SK-N-SH treated with all-trans-retinoic acid at 6 μM for 48 hours (cell line): ENCODE measurements at regions not wholly inside any gene's neighbourhood (a gene's known extent, or its start where the extent isn't known, plus 50 kb on each side); places are given as distances from the start of the nearest gene placed in this dataset.

Experiments
- ATAC-seq: fragments of 200-7000 bp; cut with Tn5 transposase; 3 replicates; pipeline ENCODE4 v1.9.1; 2020; ENCODE audit warnings: mild to moderate bottlenecking, moderate library complexity
- ARNTL ChIP-seq: fragments of 450-650 bp; formaldehyde crosslinking; IDR thresholded peaks from 2 replicates; pipeline ENCODE4 v1.5.0; 2020; ENCODE audit warnings: low read depth, mild to moderate bottlenecking, moderate library complexity, borderline replicate concordance
- BACH2 ChIP-seq: fragments of 250-450 bp; sonication (Bioruptor Pico); IDR thresholded peaks from 2 replicates; pipeline ENCODE4 v1.9.0; 2021; ENCODE audit warnings: mild to moderate bottlenecking, borderline replicate concordance
- CSDC2 ChIP-seq: fragments of 250-450 bp; sonication (Bioruptor Pico); IDR thresholded peaks from 2 replicates; pipeline ENCODE4 v1.5.0; 2020; ENCODE audit warnings: mild to moderate bottlenecking, moderate library complexity
- ESRRG ChIP-seq: fragments of 250-450 bp; sonication (Bioruptor Pico); IDR thresholded peaks from 2 replicates; pipeline ENCODE4 v1.6.1; 2021; ENCODE audit warnings: mild to moderate bottlenecking
- GLIS3 ChIP-seq: fragments of 250-450 bp; sonication (Bioruptor Pico); IDR thresholded peaks from 2 replicates; pipeline ENCODE4 v1.5.0; 2020; ENCODE audit warnings: mild to moderate bottlenecking, moderate library complexity
- OSR1 ChIP-seq: fragments of 250-450 bp; sonication (Bioruptor Pico); IDR thresholded peaks from 2 replicates; pipeline ENCODE4 v1.8.0; 2022; ENCODE audit warnings: moderate library complexity, mild to moderate bottlenecking, inconsistent platforms
- PPARA ChIP-seq: fragments of 250-450 bp; sonication (Bioruptor Pico); IDR thresholded peaks from 2 replicates; pipeline ENCODE4 v1.5.0; 2020; ENCODE audit warnings: mild to moderate bottlenecking, borderline replicate concordance
- RARB ChIP-seq: fragments of 250-450 bp; sonication (Bioruptor Pico); IDR thresholded peaks from 2 replicates; pipeline ENCODE4 v1.8.0; 2021; ENCODE audit warnings: mild to moderate bottlenecking, moderate library complexity
- SNAI2 ChIP-seq: fragments of 250-450 bp; sonication (Bioruptor Pico); IDR thresholded peaks from 2 replicates; pipeline ENCODE4 v1.5.0; 2020; ENCODE audit warnings: mild to moderate bottlenecking, moderate library complexity
- TCF4 ChIP-seq: fragments of 250-450 bp; sonication (Bioruptor Pico); IDR thresholded peaks from 2 replicates; pipeline ENCODE4 v1.8.0; 2021; ENCODE audit warnings: mild to moderate bottlenecking, moderate library complexity, borderline replicate concordance
- TOX ChIP-seq: fragments of 250-450 bp; sonication (Bioruptor Pico); IDR thresholded peaks from 2 replicates; pipeline ENCODE4 v1.8.0; 2021; ENCODE audit warnings: mild to moderate bottlenecking, moderate library complexity, borderline replicate concordance
- ZC3H10 ChIP-seq: fragments of 250-450 bp; sonication (Bioruptor Pico); IDR thresholded peaks from 2 replicates; pipeline ENCODE4 v1.5.1; 2021; ENCODE audit warnings: mild to moderate bottlenecking, moderate library complexity
- ZFP3 ChIP-seq: fragments of 250-450 bp; sonication (Bioruptor Pico); IDR thresholded peaks from 2 replicates; pipeline ENCODE4 v1.5.0; 2020; ENCODE audit warnings: mild to moderate bottlenecking, moderate library complexity
- ZFP30 ChIP-seq: fragments of 450-650 bp; formaldehyde crosslinking; IDR thresholded peaks from 2 replicates; pipeline ENCODE4 v1.5.0; 2022; ENCODE audit warnings: mild to moderate bottlenecking, moderate library complexity
- ZNF565 ChIP-seq: fragments of 450-650 bp; formaldehyde crosslinking; conservative IDR thresholded peaks from 2 replicates; pipeline ENCODE4 v1.5.0; 2020; ENCODE audit warnings: low read depth, mild to moderate bottlenecking, moderate library complexity
- ZNF8 ChIP-seq: fragments of 450-650 bp; formaldehyde crosslinking; IDR thresholded peaks from 2 replicates; pipeline ENCODE4 v1.5.0; 2020; ENCODE audit warnings: mild to moderate bottlenecking, moderate library complexity
- TF ChIP-seq, protein P1 (sequence below): fragments of 250-450 bp; sonication (Bioruptor Pico); IDR thresholded peaks from 2 replicates; pipeline ENCODE4 v1.8.0; 2020; ENCODE audit warnings: mild to moderate bottlenecking, moderate library complexity, borderline replicate concordance
- TF ChIP-seq, protein P2 (sequence below): fragments of 250-450 bp; sonication (Bioruptor Pico); IDR thresholded peaks from 2 replicates; pipeline ENCODE4 v1.5.1; 2021; ENCODE audit warnings: mild to moderate bottlenecking, moderate library complexity
- TF ChIP-seq, protein P3 (sequence below): fragments of 250-450 bp; sonication (Bioruptor Pico); IDR thresholded peaks from 2 replicates; pipeline ENCODE4 v1.8.0; 2021; ENCODE audit warnings: low read depth, mild to moderate bottlenecking, moderate library complexity, borderline replicate concordance
- TF ChIP-seq, protein P4 (sequence below): fragments of 250-450 bp; sonication (Bioruptor Pico); IDR thresholded peaks from 2 replicates; pipeline ENCODE4 v1.5.1; 2020; ENCODE audit warnings: low read depth, mild to moderate bottlenecking, moderate library complexity
- TF ChIP-seq, protein P5 (sequence below): fragments of 250-450 bp; sonication (Bioruptor Pico); IDR thresholded peaks from 2 replicates; pipeline ENCODE4 v1.5.0; 2020; ENCODE audit warnings: mild to moderate bottlenecking, moderate library complexity

DNA sequence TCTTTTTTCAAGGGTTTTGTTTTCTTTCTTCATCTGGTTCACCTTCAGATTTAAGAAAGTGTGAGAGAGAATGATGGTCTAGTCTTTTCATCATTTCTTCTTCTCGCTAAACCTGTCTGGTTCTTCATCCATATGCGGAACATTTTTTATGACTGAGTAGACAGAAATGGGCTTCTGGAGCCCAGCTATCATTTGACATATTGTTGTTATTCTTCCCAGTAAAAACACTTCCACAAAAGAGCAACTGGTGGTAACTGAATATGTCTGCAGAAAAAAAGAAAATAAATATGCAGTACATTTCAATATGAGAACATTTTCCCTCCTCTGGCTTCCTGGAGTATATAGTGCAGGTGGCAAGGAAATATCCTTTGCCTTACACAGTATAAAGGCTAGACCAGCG, 209.5 kb downstream of the JCAD start:
- TF ChIP-seq PPARA (CRISPR knock-in tag), result no peak
- TF ChIP-seq, all 23 proteins: peak for 0
- ATAC-seq, result no peak

DNA sequence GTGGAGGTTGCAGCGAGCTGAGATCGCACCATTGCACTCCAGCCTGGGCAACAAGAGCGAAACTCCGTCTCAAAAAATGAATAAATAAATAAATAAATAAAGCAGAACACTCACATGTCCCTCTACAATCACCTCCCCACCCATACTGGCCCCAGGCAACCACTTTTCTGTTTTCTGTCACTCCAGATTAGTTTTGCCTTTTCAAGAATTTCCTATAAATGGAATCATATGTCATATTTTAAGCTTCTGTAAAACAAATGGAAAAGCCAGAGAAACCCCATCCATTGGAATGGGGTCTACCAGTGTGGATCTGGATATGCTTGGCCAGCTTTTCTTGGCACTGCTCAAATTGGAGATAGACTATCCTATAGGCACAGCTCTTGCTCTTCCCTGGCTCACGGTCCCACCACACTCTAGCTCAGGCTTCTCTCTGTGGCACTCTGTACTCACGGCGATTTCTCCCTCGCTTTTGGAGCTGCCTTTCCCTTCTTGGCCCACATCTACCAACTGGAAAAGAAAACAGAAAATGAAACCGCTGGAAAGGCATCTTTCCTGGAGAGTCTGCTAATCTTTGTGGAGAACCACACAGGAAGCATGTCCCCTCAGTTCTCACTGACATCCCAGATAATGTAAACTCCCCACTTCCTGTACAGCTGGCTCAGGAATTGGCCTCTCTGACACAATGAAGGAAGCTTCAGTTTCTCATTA, 210.1 kb downstream of the JCAD start:
- TF ChIP-seq TCF4 (CRISPR knock-in tag), result no peak
- no peak for TF ChIP-seq GLIS3 (CRISPR knock-in tag)
- TF ChIP-seq, protein P1, sequence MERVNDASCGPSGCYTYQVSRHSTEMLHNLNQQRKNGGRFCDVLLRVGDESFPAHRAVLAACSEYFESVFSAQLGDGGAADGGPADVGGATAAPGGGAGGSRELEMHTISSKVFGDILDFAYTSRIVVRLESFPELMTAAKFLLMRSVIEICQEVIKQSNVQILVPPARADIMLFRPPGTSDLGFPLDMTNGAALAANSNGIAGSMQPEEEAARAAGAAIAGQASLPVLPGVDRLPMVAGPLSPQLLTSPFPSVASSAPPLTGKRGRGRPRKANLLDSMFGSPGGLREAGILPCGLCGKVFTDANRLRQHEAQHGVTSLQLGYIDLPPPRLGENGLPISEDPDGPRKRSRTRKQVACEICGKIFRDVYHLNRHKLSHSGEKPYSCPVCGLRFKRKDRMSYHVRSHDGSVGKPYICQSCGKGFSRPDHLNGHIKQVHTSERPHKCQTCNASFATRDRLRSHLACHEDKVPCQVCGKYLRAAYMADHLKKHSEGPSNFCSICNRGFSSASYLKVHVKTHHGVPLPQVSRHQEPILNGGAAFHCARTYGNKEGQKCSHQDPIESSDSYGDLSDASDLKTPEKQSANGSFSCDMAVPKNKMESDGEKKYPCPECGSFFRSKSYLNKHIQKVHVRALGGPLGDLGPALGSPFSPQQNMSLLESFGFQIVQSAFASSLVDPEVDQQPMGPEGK (CRISPR knock-in tag), result no peak
- peak; percentile 86 for ATAC-seq

DNA sequence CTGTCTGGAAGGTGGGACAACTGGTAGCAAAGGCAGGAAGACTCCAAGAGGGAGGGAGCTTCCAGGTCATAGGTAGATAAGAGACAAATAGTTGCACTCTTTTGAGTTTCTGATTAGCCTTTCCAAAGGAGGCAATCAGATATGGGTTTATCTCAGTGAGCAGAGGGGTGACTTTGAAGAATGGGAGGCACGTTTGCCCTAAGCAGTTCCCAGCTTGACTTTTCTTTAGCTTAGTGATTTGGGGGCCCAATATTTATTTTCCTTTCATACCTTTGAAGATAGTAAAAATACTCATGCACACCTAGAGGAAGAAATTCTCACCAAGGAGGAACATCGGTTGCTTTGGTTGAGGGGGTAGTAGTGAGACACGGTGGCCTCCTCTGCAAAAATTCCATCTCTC, 212.1 kb upstream of the SVIL start:
- no peak for ATAC-seq
- TF ChIP-seq OSR1 (CRISPR knock-in tag) (no peak), ZFP3 (no peak), BACH2 (CRISPR knock-in tag) (no peak), ARNTL (CRISPR knock-in tag) (no peak), ZFP30 (CRISPR knock-in tag) (no peak), GLIS3 (CRISPR knock-in tag) (no peak), RARB (CRISPR knock-in tag) (no peak), PPARA (CRISPR knock-in tag) (no peak), ESRRG (no peak), ZC3H10 (CRISPR knock-in tag) (no peak), SNAI2 (CRISPR knock-in tag) (no peak), TOX (CRISPR knock-in tag) (no peak), CSDC2 (CRISPR knock-in tag) (no peak), ZNF565 (CRISPR knock-in tag) (no peak), ZNF8 (CRISPR knock-in tag) (no peak)
- TF ChIP-seq, protein P1 (CRISPR knock-in tag), result no peak
- TF ChIP-seq, protein P2, sequence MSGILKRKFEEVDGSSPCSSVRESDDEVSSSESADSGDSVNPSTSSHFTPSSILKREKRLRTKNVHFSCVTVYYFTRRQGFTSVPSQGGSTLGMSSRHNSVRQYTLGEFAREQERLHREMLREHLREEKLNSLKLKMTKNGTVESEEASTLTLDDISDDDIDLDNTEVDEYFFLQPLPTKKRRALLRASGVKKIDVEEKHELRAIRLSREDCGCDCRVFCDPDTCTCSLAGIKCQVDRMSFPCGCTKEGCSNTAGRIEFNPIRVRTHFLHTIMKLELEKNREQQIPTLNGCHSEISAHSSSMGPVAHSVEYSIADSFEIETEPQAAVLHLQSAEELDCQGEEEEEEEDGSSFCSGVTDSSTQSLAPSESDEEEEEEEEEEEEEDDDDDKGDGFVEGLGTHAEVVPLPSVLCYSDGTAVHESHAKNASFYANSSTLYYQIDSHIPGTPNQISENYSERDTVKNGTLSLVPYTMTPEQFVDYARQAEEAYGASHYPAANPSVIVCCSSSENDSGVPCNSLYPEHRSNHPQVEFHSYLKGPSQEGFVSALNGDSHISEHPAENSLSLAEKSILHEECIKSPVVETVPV (CRISPR knock-in tag), result no peak
- TF ChIP-seq, protein P3, sequence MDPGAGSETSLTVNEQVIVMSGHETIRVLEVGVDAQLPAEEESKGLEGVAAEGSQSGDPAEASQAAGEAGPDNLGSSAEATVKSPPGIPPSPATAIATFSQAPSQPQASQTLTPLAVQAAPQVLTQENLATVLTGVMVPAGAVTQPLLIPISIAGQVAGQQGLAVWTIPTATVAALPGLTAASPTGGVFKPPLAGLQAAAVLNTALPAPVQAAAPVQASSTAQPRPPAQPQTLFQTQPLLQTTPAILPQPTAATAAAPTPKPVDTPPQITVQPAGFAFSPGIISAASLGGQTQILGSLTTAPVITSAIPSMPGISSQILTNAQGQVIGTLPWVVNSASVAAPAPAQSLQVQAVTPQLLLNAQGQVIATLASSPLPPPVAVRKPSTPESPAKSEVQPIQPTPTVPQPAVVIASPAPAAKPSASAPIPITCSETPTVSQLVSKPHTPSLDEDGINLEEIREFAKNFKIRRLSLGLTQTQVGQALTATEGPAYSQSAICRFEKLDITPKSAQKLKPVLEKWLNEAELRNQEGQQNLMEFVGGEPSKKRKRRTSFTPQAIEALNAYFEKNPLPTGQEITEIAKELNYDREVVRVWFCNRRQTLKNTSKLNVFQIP (CRISPR knock-in tag), result no peak
- TF ChIP-seq, protein P4, sequence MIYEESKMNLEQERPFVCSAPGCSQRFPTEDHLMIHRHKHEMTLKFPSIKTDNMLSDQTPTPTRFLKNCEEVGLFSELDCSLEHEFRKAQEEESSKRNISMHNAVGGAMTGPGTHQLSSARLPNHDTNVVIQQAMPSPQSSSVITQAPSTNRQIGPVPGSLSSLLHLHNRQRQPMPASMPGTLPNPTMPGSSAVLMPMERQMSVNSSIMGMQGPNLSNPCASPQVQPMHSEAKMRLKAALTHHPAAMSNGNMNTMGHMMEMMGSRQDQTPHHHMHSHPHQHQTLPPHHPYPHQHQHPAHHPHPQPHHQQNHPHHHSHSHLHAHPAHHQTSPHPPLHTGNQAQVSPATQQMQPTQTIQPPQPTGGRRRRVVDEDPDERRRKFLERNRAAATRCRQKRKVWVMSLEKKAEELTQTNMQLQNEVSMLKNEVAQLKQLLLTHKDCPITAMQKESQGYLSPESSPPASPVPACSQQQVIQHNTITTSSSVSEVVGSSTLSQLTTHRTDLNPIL, result no peak

DNA sequence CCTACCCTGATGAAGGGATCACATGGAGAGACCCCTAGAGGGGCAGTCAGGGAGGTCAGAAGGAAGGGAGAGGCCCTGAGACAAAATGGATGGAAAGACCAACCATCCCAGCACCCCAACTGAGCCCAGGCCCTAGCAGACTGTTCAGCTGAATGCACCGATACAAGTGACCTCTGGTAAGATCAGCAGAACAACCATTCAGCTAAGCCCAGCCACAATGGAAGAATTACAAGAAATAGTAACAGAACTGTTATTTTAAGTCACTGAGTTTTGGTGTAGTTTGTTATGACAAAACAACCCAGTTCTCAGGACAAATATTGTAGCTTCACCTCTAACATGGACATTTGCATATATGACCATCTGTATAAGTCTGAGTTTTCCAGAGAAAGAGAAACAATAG, 210.4 kb upstream of the SVIL start:
- ATAC-seq, result no peak
- TF ChIP-seq, protein P5, sequence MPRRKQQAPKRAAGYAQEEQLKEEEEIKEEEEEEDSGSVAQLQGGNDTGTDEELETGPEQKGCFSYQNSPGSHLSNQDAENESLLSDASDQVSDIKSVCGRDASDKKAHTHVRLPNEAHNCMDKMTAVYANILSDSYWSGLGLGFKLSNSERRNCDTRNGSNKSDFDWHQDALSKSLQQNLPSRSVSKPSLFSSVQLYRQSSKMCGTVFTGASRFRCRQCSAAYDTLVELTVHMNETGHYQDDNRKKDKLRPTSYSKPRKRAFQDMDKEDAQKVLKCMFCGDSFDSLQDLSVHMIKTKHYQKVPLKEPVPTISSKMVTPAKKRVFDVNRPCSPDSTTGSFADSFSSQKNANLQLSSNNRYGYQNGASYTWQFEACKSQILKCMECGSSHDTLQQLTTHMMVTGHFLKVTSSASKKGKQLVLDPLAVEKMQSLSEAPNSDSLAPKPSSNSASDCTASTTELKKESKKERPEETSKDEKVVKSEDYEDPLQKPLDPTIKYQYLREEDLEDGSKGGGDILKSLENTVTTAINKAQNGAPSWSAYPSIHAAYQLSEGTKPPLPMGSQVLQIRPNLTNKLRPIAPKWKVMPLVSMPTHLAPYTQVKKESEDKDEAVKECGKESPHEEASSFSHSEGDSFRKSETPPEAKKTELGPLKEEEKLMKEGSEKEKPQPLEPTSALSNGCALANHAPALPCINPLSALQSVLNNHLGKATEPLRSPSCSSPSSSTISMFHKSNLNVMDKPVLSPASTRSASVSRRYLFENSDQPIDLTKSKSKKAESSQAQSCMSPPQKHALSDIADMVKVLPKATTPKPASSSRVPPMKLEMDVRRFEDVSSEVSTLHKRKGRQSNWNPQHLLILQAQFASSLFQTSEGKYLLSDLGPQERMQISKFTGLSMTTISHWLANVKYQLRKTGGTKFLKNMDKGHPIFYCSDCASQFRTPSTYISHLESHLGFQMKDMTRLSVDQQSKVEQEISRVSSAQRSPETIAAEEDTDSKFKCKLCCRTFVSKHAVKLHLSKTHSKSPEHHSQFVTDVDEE, result no peak
- TF ChIP-seq ESRRG (no peak), OSR1 (CRISPR knock-in tag) (no peak), BACH2 (CRISPR knock-in tag) (no peak), ZNF8 (CRISPR knock-in tag) (no peak), ZNF565 (CRISPR knock-in tag) (no peak), SNAI2 (CRISPR knock-in tag) (no peak), TOX (CRISPR knock-in tag) (no peak), GLIS3 (CRISPR knock-in tag) (no peak), PPARA (CRISPR knock-in tag) (no peak), ZFP30 (CRISPR knock-in tag) (no peak), ZFP3 (no peak), CSDC2 (CRISPR knock-in tag) (no peak)
- TF ChIP-seq, protein P1 (CRISPR knock-in tag), result no peak
